Suprapubic skin (tissue), 4 donors: ENCODE measurements at regions not wholly inside any gene's neighbourhood (a gene's known extent, or its start where the extent isn't known, plus 50 kb on each side); places are given as distances from the start of the nearest gene placed in this dataset.

Experiments used
- DNase-seq, 2 donors: peaks; one replicate each; pipeline ENCODE4 v3.0.0-alpha.2; 2019; ENCODE audit warnings: low spot score in 2 of 2
- H3K27ac ChIP-seq: fragments of 200-600 bp; sonication (generic); one replicate; pipeline ENCODE4 v1.5.1; 2019
- H3K27me3 ChIP-seq: fragments of 200-600 bp; sonication (generic); one replicate; pipeline ENCODE4 v1.5.1; 2019
- H3K36me3 ChIP-seq: fragments of 200-600 bp; sonication (generic); one replicate; pipeline ENCODE4 v1.5.1; 2019
- H3K4me1 ChIP-seq: fragments of 200-600 bp; sonication (generic); one replicate; pipeline ENCODE4 v1.5.1; 2019
- H3K4me3 ChIP-seq: fragments of 200-600 bp; sonication (generic); one replicate; pipeline ENCODE4 v1.5.1; 2019; ENCODE audit warnings: mild to moderate bottlenecking
- H3K9me3 ChIP-seq: fragments of 200-600 bp; sonication (generic); one replicate; pipeline ENCODE4 v1.5.1; 2019
- CTCF ChIP-seq, 2 donors: fragments of 200-600 bp in 1 of 2; fragments of 450-650 bp in 1 of 2; sonication (generic) in 1 of 2; IDR thresholded peaks; one replicate each; pipeline ENCODE4 v1.5.1; 2016 to 2019; ENCODE audit warnings: antibody characterized with exemption in 2 of 2, mild to moderate bottlenecking in 1 of 2, moderate library complexity in 1 of 2
- EP300 ChIP-seq: sonication (generic); formaldehyde crosslinking; IDR thresholded peaks from one replicate; pipeline ENCODE4 v1.6.1; 2017; ENCODE audit warnings: antibody characterized with exemption
- POLR2A ChIP-seq, 2 donors: fragments of 450-650 bp; IDR thresholded peaks; one replicate each; pipeline ENCODE4 v1.6.1; 2017; ENCODE audit warnings: antibody characterized with exemption in 2 of 2, mild to moderate bottlenecking in 2 of 2, moderate library complexity in 2 of 2
- POLR2AphosphoS5 ChIP-seq, 3 donors: sonication (generic); formaldehyde crosslinking; IDR thresholded peaks; one replicate each; pipeline ENCODE4 v1.6.1; 2017; ENCODE audit warnings: antibody characterized with exemption in 3 of 3
- WGBS: methylation state at CpG from one replicate; pipeline ENCODE4 v1.1.5; 2018; 5-methylcytosine and 5-hydroxymethylcytosine counted together

- H3K27ac ChIP-seq = no peak overlapping the region
- H3K36me3 ChIP-seq = no peaks in the 10 kb centered on the region
- no peaks in the 10 kb centered on the region for H3K27me3 ChIP-seq
- no peak for DNase-seq
- no peaks in the 10 kb centered on the region for H3K9me3 ChIP-seq
- WGBS = 89% methylated on average over 20 of the region's 42 CpGs
- H3K4me1 ChIP-seq = no peaks in the 10 kb centered on the region
- no peak overlapping the region for H3K4me3 ChIP-seq
- TF ChIP-seq POLR2A (IDR thresholded peaks at IDR 0.05) (no peak), CTCF (IDR thresholded peaks at IDR 0.05) (no peak), EP300 (no peak), POLR2AphosphoS5 (IDR thresholded peaks at IDR 0.05) (no peak)
These were observed 1181.3 kb downstream of the BRD1 start for GRCh38 chr22:48646216-48646925.

DNA sequence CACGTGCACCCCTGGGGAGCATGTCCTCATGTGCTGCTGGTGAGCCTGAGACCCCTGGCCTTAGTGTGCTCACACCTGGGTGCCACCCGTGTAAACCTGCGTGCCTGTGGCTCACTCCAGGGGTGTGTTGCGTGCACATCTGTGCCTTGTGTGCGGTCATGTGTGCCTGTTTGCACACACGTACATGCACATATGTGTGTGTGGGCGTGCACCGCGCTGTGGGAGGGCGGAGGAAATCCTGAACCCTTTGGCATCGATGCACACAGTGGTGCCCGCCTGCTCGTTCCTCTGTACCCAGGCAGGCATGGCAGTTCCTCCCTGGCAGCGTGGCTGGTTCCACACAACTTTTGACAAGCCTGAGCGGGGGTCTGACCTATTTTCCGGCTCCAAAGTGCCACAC is 1181.9 kb downstream of the BRD1 start:
- no peak overlapping the region for H3K4me3 ChIP-seq
- no peaks in the 10 kb centered on the region for H3K27me3 ChIP-seq
- H3K27ac ChIP-seq = no peak overlapping the region
- DNase-seq = no peak
- H3K36me3 ChIP-seq = no peaks in the 10 kb centered on the region
- TF ChIP-seq POLR2AphosphoS5 (IDR thresholded peaks at IDR 0.05) (no peak), CTCF (IDR thresholded peaks at IDR 0.05) (no peak), EP300 (no peak), POLR2A (IDR thresholded peaks at IDR 0.05) (no peak)
- H3K9me3 ChIP-seq = no peaks in the 10 kb centered on the region
- 66% methylated on average over 15 of the region's 16 CpGs for WGBS
- H3K4me1 ChIP-seq = no peaks in the 10 kb centered on the region

DNA sequence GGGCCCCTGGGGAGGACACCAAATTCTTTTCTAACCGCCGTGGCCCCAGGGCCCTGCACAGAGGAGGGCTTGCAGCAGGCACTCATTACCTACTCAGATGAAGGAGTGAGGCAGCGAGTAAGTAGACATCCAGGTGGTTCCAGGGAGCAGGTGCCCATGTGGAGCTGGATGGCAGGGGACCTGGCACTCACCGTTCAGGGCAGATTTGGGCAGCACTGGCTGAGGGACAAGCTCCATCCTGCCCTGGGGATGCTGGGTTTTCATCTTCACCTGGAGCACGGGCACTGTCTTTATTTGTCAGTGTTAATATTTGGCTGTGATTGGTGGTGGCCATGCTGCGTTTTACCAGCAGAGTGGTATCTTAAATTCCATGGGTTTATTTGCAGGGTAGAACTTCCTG is 1182.7 kb downstream of the BRD1 start:
- 36% methylated on average over 3 of the region's 6 CpGs for WGBS
- Histone ChIP-seq H3K4me3 (no peak overlapping the region), H3K36me3 (no peaks in the 10 kb centered on the region), H3K27ac (no peak overlapping the region), H3K27me3 (no peaks in the 10 kb centered on the region), H3K9me3 (no peaks in the 10 kb centered on the region), H3K4me1 (no peaks in the 10 kb centered on the region)
- TF ChIP-seq EP300 = no peak
- no peak for TF ChIP-seq CTCF (IDR thresholded peaks at IDR 0.05)
- TF ChIP-seq POLR2AphosphoS5 (IDR thresholded peaks at IDR 0.05) = no peak
- TF ChIP-seq POLR2A (IDR thresholded peaks at IDR 0.05) = no peak
- DNase-seq = no peak

GRCh38 chr22:48644108-48644507 is 1183.6 kb downstream of the BRD1 start:
- TF ChIP-seq CTCF (IDR thresholded peaks at IDR 0.05) (no peak), POLR2AphosphoS5 (IDR thresholded peaks at IDR 0.05) (no peak), POLR2A (IDR thresholded peaks at IDR 0.05) (no peak), EP300 (no peak)
- Histone ChIP-seq H3K4me3 (no peak overlapping the region), H3K36me3 (no peaks in the 10 kb centered on the region), H3K4me1 (no peaks in the 10 kb centered on the region), H3K27me3 (no peaks in the 10 kb centered on the region), H3K9me3 (no peaks in the 10 kb centered on the region), H3K27ac (no peak overlapping the region)
- WGBS = 27% methylated on average over 2 of the region's 9 CpGs
- no peak for DNase-seq

GRCh38 chr22:48643066-48643731 is 1184.5 kb downstream of the BRD1 start:
- H3K36me3 ChIP-seq = no peaks in the 10 kb centered on the region
- no peak for TF ChIP-seq EP300
- no peak for TF ChIP-seq POLR2A (IDR thresholded peaks at IDR 0.05)
- TF ChIP-seq CTCF (IDR thresholded peaks at IDR 0.05) = no peak
- TF ChIP-seq POLR2AphosphoS5 (IDR thresholded peaks at IDR 0.05) = no peak
- no peak overlapping the region for H3K27ac ChIP-seq
- no peak overlapping the region for H3K4me3 ChIP-seq
- 74% methylated on average over 7 of the region's 23 CpGs for WGBS
- DNase-seq = no peak
- H3K27me3 ChIP-seq = no peaks in the 10 kb centered on the region
- no peaks in the 10 kb centered on the region for H3K4me1 ChIP-seq
- no peaks in the 10 kb centered on the region for H3K9me3 ChIP-seq
